H1 (cell line): ENCODE measurements at regions not wholly inside any gene's neighbourhood (a gene's known extent, or its start where the extent isn't known, plus 50 kb on each side); places are given as distances from the start of the nearest gene placed in this dataset.

Experiments used
- CTCF ChIA-PET: fragments of 300-600 bp; sonication (Branson Sonifier 250); formaldehyde crosslinking; loops from one replicate; lab custom pipeline; 2021; ENCODE audit not compliant: partially characterized antibody; lab: Charles Lee
- POLR2A ChIA-PET: fragments of 300-600 bp; sonication (Branson Sonifier 250); formaldehyde crosslinking; loops from one replicate; lab custom pipeline; 2021; ENCODE audit warnings: inconsistent platforms; ENCODE audit not compliant: partially characterized antibody; lab: Charles Lee
- DNase-seq, 2 experiments: peaks; one replicate each; pipeline versions ENCODE4 v3.0.0 to v3.0.0-alpha.2; 2010 to 2022; ENCODE audit warnings: low spot score in 2 of 2, low read depth in 1 of 2, mixed read lengths in 1 of 2
- FAIRE-seq: peaks from 2 replicates; lab custom pipeline; 2011; peaks lifted over from hg19 to GRCh38; lab: Jason Lieb, UNC
- H2AFZ ChIP-seq: 2 replicates; pipeline ENCODE4 v1.8.1; 2012; ENCODE audit warnings: low read length, inconsistent platforms
- H2AK5ac ChIP-seq: 2 replicates; pipeline ENCODE4 v1.6.1; 2013; ENCODE audit warnings: low read depth, low read length
- H2BK120ac ChIP-seq: replicated peaks from 2 replicates; pipeline ENCODE3; 2013; ENCODE audit warnings: low read depth, low read length, inconsistent platforms
- H2BK12ac ChIP-seq: 2 replicates; pipeline ENCODE4 v1.6.1; 2013; ENCODE audit warnings: low read depth, low read length
- H2BK15ac ChIP-seq: 2 replicates; pipeline ENCODE4 v1.6.1; 2013; ENCODE audit warnings: low read length
- H2BK20ac ChIP-seq: 2 replicates; pipeline ENCODE4 v1.6.1; 2013; ENCODE audit warnings: low read length
- H2BK5ac ChIP-seq: 2 replicates; pipeline ENCODE4 v1.6.1; 2013; ENCODE audit warnings: low read depth, low read length
- H3K14ac ChIP-seq: 2 replicates; pipeline ENCODE4 v1.6.1; 2013; ENCODE audit warnings: inconsistent platforms; ENCODE audit not compliant: insufficient read length
- H3K18ac ChIP-seq: 2 replicates; pipeline ENCODE4 v1.6.1; 2013; ENCODE audit warnings: low read length; ENCODE audit errors: extremely low read depth
- H3K23ac ChIP-seq: 2 replicates; pipeline ENCODE4 v1.6.1; 2013; ENCODE audit warnings: inconsistent platforms; ENCODE audit not compliant: insufficient read length
- H3K23me2 ChIP-seq: 2 replicates; pipeline ENCODE4 v1.6.1; 2013; ENCODE audit warnings: low read depth, low read length
- H3K27ac ChIP-seq: 2 replicates; pipeline ENCODE4 v1.6.1; 2011; ENCODE audit warnings: low read depth, low read length, inconsistent platforms
- H3K27me3 ChIP-seq, 4 experiments: replicated peaks in 1 of 4; 1 replicate in 1 of 4; 2 replicates in 3 of 4; pipeline versions ENCODE4 v1.6.1 to v1.8.1; 2011 to 2013; ENCODE audit warnings: low read length in 3 of 4, mild to moderate bottlenecking in 3 of 4, inconsistent platforms in 2 of 4, mixed read lengths in 2 of 4, moderate library complexity in 1 of 4; ENCODE audit not compliant: control insufficient read depth in 3 of 4, insufficient read depth in 3 of 4; ENCODE audit errors: extremely low read depth in 1 of 4
- H3K36me3 ChIP-seq, 4 experiments: 2 replicates each; pipeline versions ENCODE4 v1.6.1 to v1.8.1; 2011 to 2013; ENCODE audit warnings: mild to moderate bottlenecking in 4 of 4, low read length in 3 of 4, moderate library complexity in 2 of 4, control low read depth in 1 of 4, inconsistent platforms in 1 of 4; ENCODE audit not compliant: insufficient read depth in 4 of 4, control insufficient read depth in 2 of 4
- H3K4ac ChIP-seq: replicated peaks from 2 replicates; pipeline ENCODE3; 2013; ENCODE audit warnings: low read length, low read depth, mixed read lengths, inconsistent platforms; ENCODE audit not compliant: insufficient read length
- H3K4me1 ChIP-seq, 4 experiments: replicated peaks in 1 of 4; 1 replicate in 1 of 4; 2 replicates in 3 of 4; pipeline versions ENCODE4 v1.6.1 to v1.8.1; 2011 to 2013; ENCODE audit warnings: low read length in 3 of 4, inconsistent platforms in 2 of 4, mixed read lengths in 1 of 4; ENCODE audit not compliant: insufficient read depth in 4 of 4, control insufficient read depth in 3 of 4
- H3K4me2 ChIP-seq, 2 experiments: 2 replicates each; pipeline versions ENCODE4 v1.6.1 to v1.8.1; 2011 to 2013; ENCODE audit warnings: low read depth in 2 of 2, low read length in 2 of 2, control low read depth in 1 of 2, inconsistent platforms in 1 of 2, mild to moderate bottlenecking in 1 of 2; ENCODE audit not compliant: insufficient read depth in 1 of 2
- H3K4me3 ChIP-seq, 4 experiments: fragments of 200-600, 300-600 bp in 1 of 4; sonication (generic), shearing (Covaris generic), sonication (Bioruptor Twin) in 1 of 4; 2 replicates each; pipeline versions ENCODE4 v1.5.1 to v1.8.1; 2011 to 2016; ENCODE audit warnings: low read length in 4 of 4, low read depth in 3 of 4, control low read depth in 2 of 4, inconsistent platforms in 2 of 4, mild to moderate bottlenecking in 2 of 4, mixed read lengths in 1 of 4, moderate library complexity in 1 of 4; ENCODE audit not compliant: insufficient read depth in 2 of 4; ENCODE audit errors: extremely low read depth in 1 of 4
- H3K56ac ChIP-seq: replicated peaks from 2 replicates; pipeline ENCODE3; 2013; ENCODE audit warnings: low read depth, mild to moderate bottlenecking, mixed read lengths, low read length, inconsistent platforms; ENCODE audit not compliant: insufficient read length
- H3K79me1 ChIP-seq: 2 replicates; pipeline ENCODE4 v1.6.1; 2013; ENCODE audit warnings: low read depth, low read length, control low read depth
- H3K79me2 ChIP-seq, 2 experiments: 2 replicates each; pipeline versions ENCODE4 v1.6.1 to v1.8.1; 2012 to 2013; ENCODE audit warnings: low read length in 2 of 2, mild to moderate bottlenecking in 2 of 2, inconsistent platforms in 1 of 2; ENCODE audit not compliant: insufficient read depth in 2 of 2, control insufficient read depth in 1 of 2
- H3K9ac ChIP-seq, 4 experiments: replicated peaks in 1 of 4; 1 replicate in 1 of 4; 2 replicates in 3 of 4; pipeline versions ENCODE4 v1.6.1 to v1.8.1; 2011 to 2013; ENCODE audit warnings: low read depth in 3 of 4, low read length in 3 of 4, control low read depth in 2 of 4, mild to moderate bottlenecking in 2 of 4, moderate library complexity in 2 of 4, inconsistent platforms in 1 of 4; ENCODE audit errors: extremely low read depth in 1 of 4
- H3K9me3 ChIP-seq, 2 experiments: 2 replicates each; pipeline versions ENCODE4 v1.6.1 to v1.8.1; 2012 to 2013; ENCODE audit warnings: mild to moderate bottlenecking in 2 of 2, moderate library complexity in 2 of 2, control low read depth in 1 of 2, inconsistent platforms in 1 of 2, low read depth in 1 of 2, low read length in 1 of 2, mixed read lengths in 1 of 2; ENCODE audit not compliant: insufficient read depth in 2 of 2
- H4K20me1 ChIP-seq, 2 experiments: replicated peaks in 1 of 2; 2 replicates each; pipeline versions ENCODE3 to v1.8.1; 2011 to 2013; ENCODE audit warnings: inconsistent platforms in 2 of 2, low read length in 2 of 2, mild to moderate bottlenecking in 1 of 2; ENCODE audit not compliant: insufficient read depth in 2 of 2, control insufficient read depth in 1 of 2
- H4K5ac ChIP-seq: 2 replicates; pipeline ENCODE4 v1.6.1; 2013; ENCODE audit warnings: low read length, low read depth, mixed read lengths, inconsistent platforms; ENCODE audit not compliant: insufficient read length
- H4K8ac ChIP-seq: 2 replicates; pipeline ENCODE4 v1.8.0; 2013; ENCODE audit warnings: mild to moderate bottlenecking, moderate library complexity, low read length, inconsistent platforms; ENCODE audit not compliant: insufficient read depth; ENCODE audit errors: extremely low read depth
- H4K91ac ChIP-seq: replicated peaks from 2 replicates; pipeline ENCODE3; 2013; ENCODE audit warnings: low read length, mixed read lengths, inconsistent platforms; ENCODE audit not compliant: insufficient read length
- ASH2L ChIP-seq: fragments of 200-600, 300-600 bp; sonication (generic); IDR thresholded peaks from one replicate; pipeline ENCODE4 v1.7.1; 2017; ENCODE audit warnings: low read length
- WGBS, 2 experiments: shearing (Covaris generic) in 1 of 2; methylation state at CpG; one replicate each; pipeline versions ENCODE4 v1.1.6 to v1.1.7; 2013 to 2015; ENCODE audit warnings: low lambda C conversion rate in 2 of 2, mixed read lengths in 2 of 2, inconsistent platforms in 1 of 2, low coverage in 1 of 2, missing lambda C conversion rate in 1 of 2; ENCODE audit not compliant: insufficient replicate concordance in 2 of 2, insufficient coverage in 1 of 2, insufficient read length in 1 of 2; ENCODE audit errors: extremely low coverage in 1 of 2, missing lambda C conversion rate in 1 of 2; 5-methylcytosine and 5-hydroxymethylcytosine counted together

GRCh38 chr6:105872249-105872648 lies 213.9 kb upstream of the PRDM1 start:
- Histone ChIP-seq H3K4me3 (no peak overlapping the region), H3K27ac (no peak overlapping the region), H2AK5ac (no peak overlapping the region), H3K79me1 (no peaks in the 10 kb centered on the region), H4K20me1 (no peaks in the 10 kb centered on the region), H3K4ac (no peak overlapping the region), H2BK5ac (no peak overlapping the region), H3K79me2 (no peaks in the 10 kb centered on the region), H3K23ac (no peak overlapping the region), H3K9ac (no peak overlapping the region), H2BK120ac (no peak overlapping the region), H3K14ac (no peak overlapping the region), H3K36me3 (no peaks in the 10 kb centered on the region), H2BK12ac (no peak overlapping the region), H3K4me2 (no peak overlapping the region), H3K27me3 (no peaks in the 10 kb centered on the region; a peak in 1 of 7 replicates), H3K23me2 (no peaks in the 10 kb centered on the region), H2AFZ (no peak overlapping the region), H3K56ac (no peak overlapping the region), H3K18ac (no peak overlapping the region), H2BK15ac (no peak overlapping the region), H4K8ac (no peak overlapping the region), H3K9me3 (no peaks in the 10 kb centered on the region), H2BK20ac (no peak overlapping the region), H4K91ac (no peak overlapping the region), H3K4me1 (no peaks in the 10 kb centered on the region; a peak in 1 of 7 replicates), H4K5ac (no peak overlapping the region)
- no peak for DNase-seq
- no peak for TF ChIP-seq ASH2L
- CTCF ChIA-PET, result no interaction called here
- 91% methylated on average over 4 of the region's 4 CpGs; no CpG with 5 or more reads in 1 of the 2 experiments for WGBS, 2 experiments
- POLR2A ChIA-PET, result no interaction called here
- no peak for FAIRE-seq
